HG02610 (cell line): ENCODE measurements at regions not wholly inside any gene's neighbourhood (a gene's known extent, or its start where the extent isn't known, plus 50 kb on each side); places are given as distances from the start of the nearest gene placed in this dataset.
A peak's percentile ranks its signal among the peaks of the same experiment; 100 is the strongest.
"Not testable (repeated sequence)": the region's sequence is repeated elsewhere in the genome, so short reads cannot be mapped to it uniquely, and the experiment has no call there.

Experiments used
- ATAC-seq: cut with Tn5 transposase; IDR thresholded peaks from one replicate; pipeline ENCODE4 v1.9.1; 2021; ENCODE audit warnings: mild to moderate bottlenecking, moderate library complexity; ENCODE audit not compliant: unreplicated experiment

DNA sequence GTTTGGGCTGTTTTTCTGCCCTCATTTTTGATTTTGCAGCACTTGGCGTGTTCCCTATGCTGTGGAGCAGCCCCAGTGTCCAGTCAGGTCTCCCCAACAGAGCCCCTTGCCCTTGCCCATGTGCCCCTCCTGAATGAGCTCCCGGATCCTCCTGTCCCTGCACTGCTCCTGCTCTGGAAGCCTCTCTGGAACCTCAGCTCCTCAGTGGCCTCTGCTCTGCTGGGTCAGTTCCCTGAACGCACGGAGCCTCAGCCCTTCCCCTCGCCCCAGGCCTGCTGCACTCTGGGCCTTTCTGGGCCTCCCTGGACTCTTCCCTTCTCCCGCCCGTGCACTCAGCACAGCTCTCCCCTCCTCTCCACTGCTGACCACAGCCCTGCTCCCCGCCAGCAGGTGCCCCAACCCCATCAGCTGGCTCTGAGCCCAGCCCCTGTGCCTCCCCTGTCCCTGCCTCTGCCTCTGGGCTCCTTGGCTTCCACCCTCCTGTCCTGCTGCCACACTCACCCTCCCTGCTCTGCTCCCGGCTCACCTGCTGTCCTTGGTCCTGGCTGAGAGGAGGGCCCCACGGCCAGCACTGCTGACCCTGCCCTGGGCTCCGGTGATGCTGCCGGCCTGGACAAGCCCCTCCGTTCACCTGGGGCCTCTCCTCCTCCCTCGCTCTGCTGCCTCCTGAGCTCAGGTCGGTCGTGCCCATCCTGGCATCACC lies 220.6 kb downstream of the TMEM121 start:
- ATAC-seq = not testable (repeated sequence)

DNA sequence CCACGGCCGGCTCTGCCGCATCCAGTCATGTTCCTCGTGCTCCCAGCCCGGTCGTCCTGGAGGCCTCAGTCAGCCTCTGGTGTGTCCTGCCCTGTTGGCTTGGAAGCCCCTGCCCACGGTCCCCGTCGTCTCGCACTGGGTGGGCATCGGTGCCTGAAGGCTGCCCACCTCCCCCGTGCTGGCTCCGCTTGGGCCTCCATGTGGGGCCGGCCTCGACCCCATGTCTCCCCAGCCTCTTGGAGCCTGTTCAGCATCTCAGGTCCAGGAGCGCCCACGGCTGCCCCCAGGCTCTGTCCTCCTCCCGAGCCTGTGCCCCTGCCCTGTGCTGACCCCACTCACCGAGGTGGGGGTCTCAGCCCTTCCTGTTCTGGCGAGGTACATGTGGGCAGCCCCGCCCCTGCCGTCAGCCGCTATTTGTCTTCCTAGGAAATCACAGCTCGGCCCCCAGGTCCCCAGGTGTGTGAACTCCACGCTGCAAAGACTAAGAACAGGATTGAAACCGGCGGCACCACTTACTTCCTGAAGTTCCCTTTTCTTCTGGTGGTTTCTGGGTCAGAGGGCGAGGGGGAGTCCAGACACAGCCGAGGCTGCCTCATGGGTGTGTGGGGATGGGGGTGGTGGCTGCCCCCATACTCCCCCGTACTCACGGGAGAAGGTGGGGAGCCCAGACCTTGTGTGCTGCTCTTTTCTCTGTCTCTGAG lies 221.3 kb downstream of the TMEM121 start:
- peak; percentile 58 for ATAC-seq

- ATAC-seq = peak; percentile 44
These were observed 221.8 kb downstream of the TMEM121 start for GRCh38 chr14:105748204-105748578.

- ATAC-seq = not testable (repeated sequence)
These were observed 222.3 kb downstream of the TMEM121 start for GRCh38 chr14:105748710-105749109.

- not testable (repeated sequence) for ATAC-seq
These were observed 223.6 kb downstream of the TMEM121 start for GRCh38 chr14:105749870-105750541.

GRCh38 chr14:105751291-105751751 lies 224.9 kb downstream of the TMEM121 start:
- not testable (repeated sequence) for ATAC-seq

GRCh38 chr14:105752420-105752819 lies 226.0 kb downstream of the TMEM121 start:
- ATAC-seq = not testable (repeated sequence)

DNA sequence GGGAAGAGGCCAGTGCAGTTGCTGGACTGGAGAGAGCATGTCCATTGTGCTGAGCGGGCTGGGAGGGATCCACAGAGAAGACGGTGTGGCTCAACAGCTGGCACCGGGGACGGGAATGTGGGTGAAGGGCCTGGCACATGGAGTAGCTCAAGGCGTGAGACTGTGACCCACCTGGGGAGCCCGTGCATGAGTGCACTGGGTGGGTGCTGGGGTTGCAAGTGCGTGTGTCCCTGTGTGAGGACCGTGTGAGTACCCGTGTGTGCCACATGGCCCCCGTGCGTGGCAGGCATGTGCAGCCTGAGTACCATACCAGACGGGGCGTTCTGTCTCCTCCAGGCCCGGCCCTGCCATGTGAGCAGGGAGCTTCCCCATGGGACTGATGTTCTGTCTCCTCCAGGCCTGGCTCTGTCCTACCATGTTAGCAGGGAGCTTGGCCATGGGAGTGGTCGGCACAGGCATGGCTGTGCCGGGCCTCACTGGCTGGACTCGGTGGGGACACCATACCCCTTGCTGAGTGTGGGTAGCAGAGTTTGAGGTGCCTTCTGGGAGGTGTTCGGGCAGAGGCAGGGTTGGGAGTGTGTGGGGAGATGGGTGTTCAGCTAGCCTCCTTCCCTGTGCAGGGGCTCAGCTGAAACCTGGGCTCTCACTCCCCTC lies 234.4 kb downstream of the TMEM121 start:
- ATAC-seq = no peak

DNA sequence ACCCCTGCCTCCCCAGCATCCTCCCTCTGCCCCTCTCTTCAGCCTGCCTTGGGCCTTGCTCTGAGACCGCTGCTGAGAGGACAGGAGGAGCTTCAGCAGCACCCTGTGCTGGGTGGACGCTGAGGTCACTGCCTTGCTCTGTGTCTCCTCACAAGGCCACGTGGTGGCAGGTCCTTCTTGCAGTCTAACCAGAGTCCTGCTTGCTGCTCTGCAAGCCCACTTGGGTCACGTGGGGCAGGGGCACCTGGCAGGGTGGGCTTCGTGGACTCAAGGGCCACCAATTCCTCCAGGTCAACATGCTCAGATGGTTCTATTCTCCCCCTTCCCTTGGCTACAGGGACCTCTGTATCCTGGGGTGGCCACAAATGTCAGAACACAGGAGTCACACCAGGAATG lies 235.0 kb downstream of the TMEM121 start:
- not testable (repeated sequence) for ATAC-seq

DNA sequence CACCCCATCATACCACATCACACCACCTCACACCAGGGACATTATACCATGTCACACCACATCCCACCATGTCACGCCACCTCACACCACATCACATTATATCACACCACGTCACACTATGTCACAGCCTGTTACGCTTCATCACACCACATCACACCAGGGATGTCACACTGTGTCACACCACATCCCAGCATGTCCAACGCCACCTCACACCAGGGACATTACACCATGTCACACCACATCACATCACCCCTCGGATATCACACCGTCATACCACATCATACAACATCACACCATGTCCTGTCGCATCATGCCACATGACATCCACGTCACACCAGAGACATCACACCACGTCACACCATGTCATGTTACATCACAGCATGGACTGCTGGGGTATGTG lies 235.5 kb downstream of the TMEM121 start:
- no peak for ATAC-seq

GRCh38 chr14:105762262-105762661 lies 235.9 kb downstream of the TMEM121 start:
- ATAC-seq = not testable (repeated sequence)

DNA sequence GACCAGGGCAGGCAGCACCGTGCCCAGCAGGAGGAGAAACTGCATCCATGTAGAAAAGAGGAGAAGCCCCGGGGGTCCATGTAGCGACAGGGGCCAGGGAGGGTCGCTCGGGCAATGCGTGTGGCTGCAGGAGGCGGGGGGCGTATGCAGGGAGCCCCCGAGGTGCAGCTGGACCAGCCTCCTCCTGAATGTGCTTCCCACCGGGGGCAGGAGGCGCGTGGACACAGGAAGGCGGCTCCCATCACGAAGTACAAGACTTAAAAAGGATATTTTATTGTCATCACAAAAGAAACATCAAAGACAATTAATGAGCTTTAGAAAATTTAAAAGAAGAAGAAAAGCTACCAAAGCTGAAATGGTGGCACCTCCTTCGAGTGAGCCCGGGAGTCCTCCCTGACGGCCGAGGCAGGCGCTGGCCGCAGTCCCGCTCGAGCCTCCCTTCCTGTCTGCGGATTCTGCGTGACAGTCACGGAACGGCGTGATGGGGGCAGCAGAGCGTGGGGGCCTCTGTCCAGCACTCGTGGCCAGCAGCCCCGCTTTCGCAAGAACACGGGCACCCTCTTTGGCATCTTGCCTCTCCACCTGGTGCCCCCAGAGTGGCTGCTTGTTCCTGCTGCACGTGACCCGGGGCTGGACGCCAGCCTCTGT lies 238.0 kb downstream of the TMEM121 start:
- ATAC-seq = not testable (repeated sequence)

GRCh38 chr14:105765072-105765825 lies 238.9 kb downstream of the TMEM121 start:
- ATAC-seq = not testable (repeated sequence)

DNA sequence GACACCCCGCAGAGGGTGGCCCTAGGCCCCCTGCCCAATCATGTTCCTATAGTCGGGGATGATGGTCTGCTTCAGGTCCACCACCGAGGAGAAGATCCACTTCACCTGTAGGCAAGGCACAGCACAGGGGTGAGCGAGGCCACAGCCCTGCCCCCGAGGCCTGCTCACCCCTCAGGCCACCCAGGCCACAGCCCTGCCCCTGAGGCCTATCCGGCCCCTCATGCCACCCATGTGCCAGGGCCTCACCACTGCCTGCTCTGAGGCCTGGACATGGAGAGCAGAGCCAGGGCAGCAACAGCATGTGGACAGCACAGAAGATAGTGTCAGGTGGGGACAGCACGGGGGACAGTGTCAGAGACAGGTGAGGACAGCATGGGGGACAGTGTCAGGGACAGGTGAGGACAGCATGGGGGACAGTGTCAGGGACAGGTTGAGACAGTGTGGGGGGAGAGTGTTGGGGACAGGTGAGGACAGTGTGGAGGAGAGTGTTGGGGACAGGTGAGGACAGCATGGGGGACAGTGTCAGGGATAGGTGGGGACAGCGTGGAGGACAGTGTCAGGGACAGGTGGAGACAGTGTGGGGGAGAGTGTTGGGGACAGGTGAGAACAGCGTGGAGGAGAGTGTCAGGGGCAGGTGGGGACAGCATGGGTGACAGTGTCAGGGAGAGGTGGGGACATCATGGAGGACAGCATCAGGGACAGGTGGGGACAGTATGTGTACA lies 239.7 kb downstream of the TMEM121 start:
- no peak for ATAC-seq

- ATAC-seq = no peak
These were observed 240.9 kb downstream of the TMEM121 start for GRCh38 chr14:105767315-105767714.

GRCh38 chr14:105768039-105768438 lies 241.7 kb downstream of the TMEM121 start:
- ATAC-seq = not testable (repeated sequence)

- not testable (repeated sequence) for ATAC-seq
These were observed 242.8 kb downstream of the TMEM121 start for GRCh38 chr14:105769061-105769730.

- ATAC-seq = not testable (repeated sequence)
These were observed 244.3 kb downstream of the TMEM121 start for GRCh38 chr14:105770619-105771216.
